ENCODE measurements at regions not wholly inside any gene's neighbourhood (a gene's known extent, or its start where the extent isn't known, plus 50 kb on each side); places are given as distances from the start of the nearest gene placed in this dataset.

- no CpG with 5 or more reads among the region's 2 CpGs for WGBS (ENCODE audit: insufficient coverage, low lambda C conversion rate)
- Histone ChIP-seq H3K4me3 (ENCODE audit: low read length) (no peak overlapping the region), H3K27me3 (ENCODE audit: control insufficient read depth, insufficient read depth, low read length) (no peaks in the 10 kb centered on the region), H3K36me3 (ENCODE audit: control insufficient read depth, insufficient read depth, low read length) (no peaks in the 10 kb centered on the region), H3K27ac (ENCODE audit: low read length) (no peak overlapping the region), H3K9me3 (ENCODE audit: control insufficient read depth, low read depth, low read length) (no peaks in the 10 kb centered on the region), H3K4me1 (ENCODE audit: control insufficient read depth, insufficient read depth, low read length) (no peaks in the 10 kb centered on the region)
- DNase-seq: no peak
These were observed 78.4 kb downstream of the RNASET2 start for GRCh38 chr6:166877906-166878305.

DNA sequence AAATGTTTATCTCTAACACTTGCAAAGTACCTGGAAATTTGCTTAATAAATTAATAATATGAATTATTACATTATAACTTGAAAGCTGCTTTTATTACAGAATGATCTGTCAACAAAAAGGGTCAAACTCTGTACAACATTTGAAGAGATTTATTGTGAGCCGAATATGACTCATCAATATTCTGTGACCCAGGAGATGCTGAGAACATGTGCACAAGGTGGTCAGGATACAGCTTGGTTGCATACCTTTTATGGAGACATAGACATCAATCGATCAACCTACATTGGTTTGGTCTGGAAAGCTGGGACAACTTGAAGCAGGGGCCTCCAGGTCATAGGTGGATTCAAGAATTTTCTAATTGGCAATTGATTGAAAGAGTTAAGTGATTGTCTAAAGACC, 79.0 kb downstream of the RNASET2 start:
- no peak for DNase-seq
- no peaks in the 10 kb centered on the region for H3K27me3 ChIP-seq (ENCODE audit: control insufficient read depth, insufficient read depth, low read length)
- peaks cover under 1% of the 10 kb centered on the region for H3K4me1 ChIP-seq (ENCODE audit: control insufficient read depth, insufficient read depth, low read length)
- no peak overlapping the region for H3K27ac ChIP-seq (ENCODE audit: low read length)
- no peaks in the 10 kb centered on the region for H3K9me3 ChIP-seq (ENCODE audit: control insufficient read depth, low read depth, low read length)
- WGBS (ENCODE audit: insufficient coverage, low lambda C conversion rate): 80% methylated on average over 1 of the region's 2 CpGs
- H3K36me3 ChIP-seq (ENCODE audit: control insufficient read depth, insufficient read depth, low read length): no peaks in the 10 kb centered on the region
- H3K4me3 ChIP-seq (ENCODE audit: low read length): no peak overlapping the region

DNA sequence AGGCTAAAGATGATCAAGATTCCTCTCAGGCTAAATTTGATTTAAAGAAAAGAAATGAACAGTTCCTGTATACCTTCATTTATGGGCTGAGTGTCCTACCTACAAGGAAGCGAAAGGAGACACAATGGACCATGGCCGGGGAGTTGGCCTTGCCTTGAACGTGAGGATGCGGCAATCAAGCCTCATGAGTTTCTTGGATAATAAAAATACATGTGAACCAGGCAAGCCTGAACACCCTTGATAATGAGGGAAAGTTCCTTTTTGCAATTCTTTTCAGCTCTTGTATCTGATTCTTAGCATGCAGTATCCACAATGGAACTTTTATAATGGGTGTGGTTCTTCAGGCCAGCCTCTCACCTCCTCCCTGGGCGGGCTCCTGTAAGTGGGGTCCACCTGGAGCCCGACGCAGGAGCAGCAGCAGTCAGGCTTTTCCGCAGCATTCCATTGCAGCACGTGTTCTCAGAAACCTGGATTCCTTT, 83.8 kb downstream of the RNASET2 start:
- peak; percentile 73 to 88 for DNase-seq
- no CpG with 5 or more reads among the region's 9 CpGs for WGBS (ENCODE audit: insufficient coverage, low lambda C conversion rate)
- no peaks in the 10 kb centered on the region for H3K27me3 ChIP-seq (ENCODE audit: control insufficient read depth, insufficient read depth, low read length)
- peak overlapping the region; percentile 53 for H3K27ac ChIP-seq (ENCODE audit: low read length)
- peaks cover 5% of the 10 kb centered on the region for H3K4me1 ChIP-seq (ENCODE audit: control insufficient read depth, insufficient read depth, low read length)
- no peak overlapping the region for H3K4me3 ChIP-seq (ENCODE audit: low read length)
- H3K9me3 ChIP-seq (ENCODE audit: control insufficient read depth, low read depth, low read length): no peaks in the 10 kb centered on the region
- H3K36me3 ChIP-seq (ENCODE audit: control insufficient read depth, insufficient read depth, low read length): no peaks in the 10 kb centered on the region

DNA sequence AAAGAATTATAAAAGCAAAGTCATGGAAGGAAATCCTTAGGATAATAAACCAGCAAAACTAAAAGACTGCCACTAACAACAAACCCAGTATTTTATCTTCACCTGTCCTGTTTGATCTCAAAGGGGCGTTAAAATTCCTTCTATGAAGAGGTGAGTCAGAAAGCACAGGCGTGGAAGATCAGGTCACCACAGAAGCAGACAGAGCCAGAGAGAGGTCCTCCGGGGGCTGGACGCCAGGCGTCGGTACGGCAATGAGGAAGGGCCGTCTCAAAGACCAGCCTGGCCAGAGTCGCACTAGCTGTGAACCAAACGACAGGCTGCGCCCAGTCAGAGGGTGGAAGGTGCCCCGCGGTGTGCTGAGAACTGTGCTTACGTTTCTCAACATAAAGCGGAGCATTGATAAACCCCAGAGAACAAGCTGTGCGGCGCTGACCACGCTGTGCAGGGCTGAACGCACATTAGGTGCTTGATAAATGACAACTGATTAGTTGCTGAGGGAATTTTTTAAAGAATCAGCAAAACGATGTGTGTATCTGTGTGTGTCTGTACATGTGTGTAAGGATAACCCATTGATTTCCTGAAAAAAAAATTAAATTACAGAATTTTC, 85.6 kb downstream of the RNASET2 start:
- Histone ChIP-seq H3K27ac (ENCODE audit: low read length) (no peak overlapping the region), H3K36me3 (ENCODE audit: control insufficient read depth, insufficient read depth, low read length) (no peaks in the 10 kb centered on the region), H3K4me3 (ENCODE audit: low read length) (no peak overlapping the region), H3K9me3 (ENCODE audit: control insufficient read depth, low read depth, low read length) (no peaks in the 10 kb centered on the region), H3K4me1 (ENCODE audit: control insufficient read depth, insufficient read depth, low read length) (peaks cover 5% of the 10 kb centered on the region), H3K27me3 (ENCODE audit: control insufficient read depth, insufficient read depth, low read length) (no peaks in the 10 kb centered on the region)
- no CpG with 5 or more reads among the region's 20 CpGs for WGBS (ENCODE audit: insufficient coverage, low lambda C conversion rate)
- DNase-seq: no peak

- Histone ChIP-seq H3K27ac (ENCODE audit: low read length) (no peak overlapping the region), H3K9me3 (ENCODE audit: control insufficient read depth, low read depth, low read length) (peaks cover 3% of the 10 kb centered on the region), H3K36me3 (ENCODE audit: control insufficient read depth, insufficient read depth, low read length) (no peaks in the 10 kb centered on the region), H3K4me1 (ENCODE audit: control insufficient read depth, insufficient read depth, low read length) (peaks cover 6% of the 10 kb centered on the region), H3K27me3 (ENCODE audit: control insufficient read depth, insufficient read depth, low read length) (peaks cover 18% of the 10 kb centered on the region), H3K4me3 (ENCODE audit: low read length) (no peak overlapping the region)
- DNase-seq: no peak
- WGBS (ENCODE audit: insufficient coverage, low lambda C conversion rate): no CpG with 5 or more reads among the region's 19 CpGs
These were observed 89.3 kb downstream of the RNASET2 start for GRCh38 chr6:166866839-166867637.

DNA sequence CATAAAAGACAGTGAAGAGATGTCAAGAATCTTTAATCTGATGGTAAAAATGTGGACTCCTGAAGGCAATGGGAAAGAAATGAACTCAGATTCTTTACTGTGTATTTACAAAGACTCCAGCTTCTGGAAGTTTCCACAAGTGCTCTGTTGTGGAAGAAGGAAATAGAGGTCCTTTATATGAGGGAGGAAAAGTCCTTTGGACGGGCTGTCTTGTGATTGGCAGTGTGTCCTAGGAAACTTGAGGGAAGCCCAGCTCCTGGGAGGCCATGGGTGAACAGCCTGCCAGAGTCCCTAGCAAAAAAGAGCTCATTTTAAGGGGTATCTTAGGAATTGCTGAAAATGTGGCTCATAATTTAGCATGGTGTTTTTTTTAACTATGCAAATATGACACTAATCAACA, 92.0 kb downstream of the RNASET2 start:
- WGBS (ENCODE audit: insufficient coverage, low lambda C conversion rate): 60% methylated on average over 1 of the region's 1 CpG
- H3K4me3 ChIP-seq (ENCODE audit: low read length): no peak overlapping the region
- DNase-seq: no peak
- no peaks in the 10 kb centered on the region for H3K36me3 ChIP-seq (ENCODE audit: control insufficient read depth, insufficient read depth, low read length)
- peaks cover 38% of the 10 kb centered on the region for H3K27me3 ChIP-seq (ENCODE audit: control insufficient read depth, insufficient read depth, low read length)
- H3K9me3 ChIP-seq (ENCODE audit: control insufficient read depth, low read depth, low read length): peaks cover 3% of the 10 kb centered on the region
- H3K4me1 ChIP-seq (ENCODE audit: control insufficient read depth, insufficient read depth, low read length): peaks cover 5% of the 10 kb centered on the region
- no peak overlapping the region for H3K27ac ChIP-seq (ENCODE audit: low read length)

- peaks cover 5% of the 10 kb centered on the region for H3K4me1 ChIP-seq (ENCODE audit: control insufficient read depth, insufficient read depth, low read length)
These were observed 93.3 kb downstream of the RNASET2 start for GRCh38 chr6:166862978-166863530.

GRCh38 chr6:166862287-166862977, 93.9 kb downstream of the RNASET2 start:
- WGBS (ENCODE audit: insufficient coverage, low lambda C conversion rate): no CpG with 5 or more reads among the region's 56 CpGs
- no peak overlapping the region for H3K27ac ChIP-seq (ENCODE audit: low read length)

More at GRCh38 chr6:166862978-166863530, 93.3 kb downstream of the RNASET2 start:
- peaks cover 3% of the 10 kb centered on the region for H3K9me3 ChIP-seq (ENCODE audit: control insufficient read depth, low read depth, low read length)
- DNase-seq: peak in 1 of 2 donors; percentile 43
- H3K36me3 ChIP-seq (ENCODE audit: control insufficient read depth, insufficient read depth, low read length): no peaks in the 10 kb centered on the region
- 93% methylated on average over 3 of the region's 21 CpGs for WGBS (ENCODE audit: insufficient coverage, low lambda C conversion rate)
- H3K27ac ChIP-seq (ENCODE audit: low read length): no peak overlapping the region
- peak overlapping the region; percentile 44 for H3K4me3 ChIP-seq (ENCODE audit: low read length)
- H3K27me3 ChIP-seq (ENCODE audit: control insufficient read depth, insufficient read depth, low read length): peaks cover 38% of the 10 kb centered on the region

GRCh38 chr6:166861961-166862286, 94.4 kb downstream of the RNASET2 start:
- Histone ChIP-seq H3K36me3 (ENCODE audit: control insufficient read depth, insufficient read depth, low read length) (no peaks in the 10 kb centered on the region), H3K4me3 (ENCODE audit: low read length) (peak overlapping the region; percentile 44), H3K27me3 (ENCODE audit: control insufficient read depth, insufficient read depth, low read length) (peaks cover 38% of the 10 kb centered on the region), H3K4me1 (ENCODE audit: control insufficient read depth, insufficient read depth, low read length) (peaks cover 5% of the 10 kb centered on the region), H3K9me3 (ENCODE audit: control insufficient read depth, low read depth, low read length) (peaks cover 3% of the 10 kb centered on the region), H3K27ac (ENCODE audit: low read length) (no peak overlapping the region)
- 0% methylated on average over 2 of the region's 11 CpGs for WGBS (ENCODE audit: insufficient coverage, low lambda C conversion rate)
- no peak for DNase-seq

More at GRCh38 chr6:166862287-166862977, 93.9 kb downstream of the RNASET2 start:
- peak in 1 of 2 donors; percentile 16 for DNase-seq
- Histone ChIP-seq H3K9me3 (ENCODE audit: control insufficient read depth, low read depth, low read length) (peaks cover 3% of the 10 kb centered on the region), H3K27me3 (ENCODE audit: control insufficient read depth, insufficient read depth, low read length) (peaks cover 38% of the 10 kb centered on the region), H3K4me3 (ENCODE audit: low read length) (peak overlapping the region; percentile 44), H3K4me1 (ENCODE audit: control insufficient read depth, insufficient read depth, low read length) (peaks cover 5% of the 10 kb centered on the region), H3K36me3 (ENCODE audit: control insufficient read depth, insufficient read depth, low read length) (no peaks in the 10 kb centered on the region)

DNA sequence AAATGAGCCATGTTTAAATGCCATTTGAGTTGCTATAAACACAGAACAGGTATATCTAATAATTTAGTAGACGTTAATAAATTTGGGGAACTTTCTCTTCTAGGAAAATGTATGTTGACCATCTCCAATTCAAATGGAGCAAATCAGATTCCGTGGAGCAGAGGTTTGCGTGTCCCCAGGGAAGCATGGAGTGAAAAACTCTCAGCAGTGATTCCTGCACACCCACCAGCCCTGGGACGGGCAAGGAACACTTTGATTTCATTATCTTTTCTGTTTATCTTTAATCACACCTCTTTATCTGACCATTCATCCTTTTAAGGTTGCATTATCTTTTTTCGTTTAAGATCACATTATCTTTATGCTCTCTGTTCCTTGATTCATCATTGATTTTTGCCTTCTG, 95.0 kb downstream of the RNASET2 start:
- H3K9me3 ChIP-seq (ENCODE audit: control insufficient read depth, low read depth, low read length): peaks cover 3% of the 10 kb centered on the region
- H3K36me3 ChIP-seq (ENCODE audit: control insufficient read depth, insufficient read depth, low read length): no peaks in the 10 kb centered on the region
- no peak overlapping the region for H3K27ac ChIP-seq (ENCODE audit: low read length)
- H3K4me1 ChIP-seq (ENCODE audit: control insufficient read depth, insufficient read depth, low read length): peaks cover 5% of the 10 kb centered on the region
- H3K4me3 ChIP-seq (ENCODE audit: low read length): no peak overlapping the region
- DNase-seq: no peak
- WGBS (ENCODE audit: insufficient coverage, low lambda C conversion rate): 49% methylated on average over 4 of the region's 5 CpGs
- H3K27me3 ChIP-seq (ENCODE audit: control insufficient read depth, insufficient read depth, low read length): peaks cover 38% of the 10 kb centered on the region

All from large intestine (tissue), 3 donors.